Activated CD4-positive, alpha-beta memory T cell treated with anti-CD3 and anti-CD28 coated beads for 36 hours (primary cell): ENCODE measurements at regions not wholly inside any gene's neighbourhood (a gene's known extent, or its start where the extent isn't known, plus 50 kb on each side); places are given as distances from the start of the nearest gene placed in this dataset.
A peak's percentile ranks its signal among the peaks of the same experiment; 100 is the strongest.

Experiments
- CTCF ChIA-PET: fragments of 350-600 bp; sonication (Branson Sonifier 250); formaldehyde crosslinking; loops from one replicate; lab custom pipeline; 2021; ENCODE audit warnings: antibody characterized with exemption, inconsistent platforms; lab: Charles Lee
- POLR2A ChIA-PET: fragments of 350-600 bp; sonication (Branson Sonifier 250); formaldehyde crosslinking; loops from one replicate; lab custom pipeline; 2021; ENCODE audit warnings: antibody characterized with exemption; lab: Charles Lee
- DNase-seq: peaks from one replicate; pipeline ENCODE4 v3.0.0-alpha.2; 2020
- H3K27ac Mint-ChIP-seq: one replicate; pipeline ENCODE4 v1.8.0; 2021; ENCODE audit warnings: mixed read lengths
- H3K27me3 Mint-ChIP-seq: one replicate; pipeline ENCODE4 v1.8.0; 2021; ENCODE audit warnings: mixed read lengths
- H3K36me3 Mint-ChIP-seq: one replicate; pipeline ENCODE4 v1.8.0; 2021; ENCODE audit warnings: mixed read lengths
- H3K4me1 Mint-ChIP-seq: one replicate; pipeline ENCODE4 v1.8.0; 2021; ENCODE audit warnings: low read depth, mixed read lengths
- H3K4me3 Mint-ChIP-seq: one replicate; pipeline ENCODE4 v1.8.0; 2021; ENCODE audit warnings: mild to moderate bottlenecking, mixed read lengths
- H3K9me3 Mint-ChIP-seq: one replicate; pipeline ENCODE4 v1.8.0; 2021; ENCODE audit warnings: mixed read lengths
- intact Hi-C: fragments of 100-400 bp; cut with micrococcal nuclease; formaldehyde crosslinking; loops from one replicate; pipeline ENCODE4 v1.15.1; 2023

DNA sequence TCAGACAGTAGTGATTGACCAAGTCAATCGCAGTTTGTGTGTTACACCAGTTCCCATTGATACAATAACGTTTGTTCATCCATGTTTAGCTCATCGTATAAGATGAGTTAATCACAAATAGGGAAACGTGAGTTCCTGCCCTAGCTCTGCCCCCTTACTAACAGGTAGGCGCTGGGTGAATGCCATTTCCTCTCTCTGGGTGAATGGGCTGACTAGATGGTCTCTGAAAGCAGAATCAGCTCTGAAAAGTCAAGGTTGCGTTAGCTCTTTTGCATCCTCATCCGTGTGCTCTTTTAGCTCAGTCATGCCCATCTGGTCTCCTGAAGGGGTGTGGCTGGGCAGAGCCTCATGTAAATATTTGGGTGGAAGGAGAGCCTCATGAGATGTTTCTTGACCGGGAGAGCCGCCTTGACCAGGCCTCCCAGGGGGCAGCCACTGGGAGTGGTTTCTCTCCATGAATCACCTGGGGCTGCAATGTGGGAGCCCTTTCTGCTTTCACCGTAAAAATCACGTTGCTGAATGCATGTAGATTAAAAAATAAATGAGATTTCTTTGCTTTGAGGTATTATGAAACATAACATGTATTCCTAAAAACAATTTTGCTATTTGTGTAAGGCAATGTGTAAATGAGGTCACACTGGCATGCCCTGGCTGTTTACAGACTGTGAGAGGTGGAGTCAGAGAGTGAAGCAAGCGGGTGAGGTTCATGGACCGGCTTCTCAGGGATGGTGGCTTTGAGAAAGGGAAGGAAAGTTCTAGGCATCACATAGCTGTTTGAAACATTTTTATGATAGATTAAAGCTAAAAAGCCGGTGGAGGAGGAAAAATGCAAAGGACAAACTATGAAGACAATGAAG, 108.4 kb upstream of the RASGRP1 start:
- Mint-ChIP-seq H3K4me3 (peak overlapping the region; percentile 1), H3K27me3 (no peaks in the 10 kb centered on the region), H3K36me3 (peaks cover 5% of the 10 kb centered on the region), H3K9me3 (no peaks in the 10 kb centered on the region), H3K27ac (peak overlapping the region; percentile 97), H3K4me1 (peaks cover 74% of the 10 kb centered on the region)
- ChIA-PET CTCF (interaction anchor here (0.6 to 9.6 kb wide), 8 partner anchors 12 to 219 kb away, joined by 3 to 150 read pairs (median 4); partner anchors contain the start of gene RASGRP1), POLR2A (interaction anchor here (0.6 to 7.7 kb wide), 11 partner anchors 11 to 176 kb away, joined by 3 to 133 read pairs (median 10); partner anchors contain the start of gene RASGRP1)
- DNase-seq: peak; percentile 63
- intact Hi-C loops: no loop called here

- POLR2A ChIA-PET: interaction anchor here (1.0 to 7.7 kb wide), 5 partner anchors 9 to 112 kb away, joined by 3 to 133 read pairs (median 8); partner anchors contain the start of gene RASGRP1
- Mint-ChIP-seq H3K9me3 (no peaks in the 10 kb centered on the region), H3K27me3 (no peaks in the 10 kb centered on the region)
Measured at GRCh38 chr15:38674448-38674847, 109.8 kb upstream of the RASGRP1 start.

GRCh38 chr15:38678281-38678680, 113.7 kb upstream of the RASGRP1 start:
- H3K4me3 Mint-ChIP-seq: no peak overlapping the region
- H3K27ac Mint-ChIP-seq: no peak overlapping the region
- H3K4me1 Mint-ChIP-seq: peaks cover 43% of the 10 kb centered on the region
- H3K36me3 Mint-ChIP-seq: no peaks in the 10 kb centered on the region
- ChIA-PET CTCF (interaction anchor here (1.4 kb wide), 1 partner anchor 9 kb away, joined by 3 read pairs; no protein-coding TSS in a partner anchor), POLR2A (interaction anchor here (1.1 kb wide), 1 partner anchor 68 kb away, joined by 6 read pairs; no protein-coding TSS in a partner anchor)
- no peak for DNase-seq
- H3K27me3 Mint-ChIP-seq: no peaks in the 10 kb centered on the region
- intact Hi-C loops: no loop called here
- no peaks in the 10 kb centered on the region for H3K9me3 Mint-ChIP-seq

More at GRCh38 chr15:38674448-38674847, 109.8 kb upstream of the RASGRP1 start:
- Mint-ChIP-seq H3K27ac (peak overlapping the region; percentile 44), H3K4me1 (peaks cover 66% of the 10 kb centered on the region), H3K36me3 (peaks cover 5% of the 10 kb centered on the region), H3K4me3 (no peak overlapping the region)
- CTCF ChIA-PET: interaction anchor here (0.9 to 9.6 kb wide), 5 partner anchors 13 to 113 kb away, joined by 3 to 150 read pairs (median 4); partner anchors contain the start of gene RASGRP1
- intact Hi-C loops: no loop called here
- no peak for DNase-seq

GRCh38 chr15:38680775-38681174, 116.2 kb upstream of the RASGRP1 start:
- H3K27ac Mint-ChIP-seq: no peak overlapping the region
- H3K9me3 Mint-ChIP-seq: no peaks in the 10 kb centered on the region
- no peaks in the 10 kb centered on the region for H3K27me3 Mint-ChIP-seq
- peak; percentile 30 for DNase-seq
- H3K36me3 Mint-ChIP-seq: no peaks in the 10 kb centered on the region
- H3K4me3 Mint-ChIP-seq: no peak overlapping the region
- ChIA-PET CTCF (interaction anchor here (1.0 to 1.3 kb wide), 2 partner anchors 9 to 117 kb away, joined by 5 to 9 read pairs; partner anchors contain the start of gene RASGRP1), POLR2A (interaction anchor here (0.5 to 1.7 kb wide), 5 partner anchors 8 to 120 kb away, joined by 3 to 7 read pairs (median 4); partner anchors contain the start of gene RASGRP1)
- H3K4me1 Mint-ChIP-seq: peaks cover 52% of the 10 kb centered on the region
- intact Hi-C loops: no loop called here

- CTCF ChIA-PET: interaction anchor here (0.7 to 19.7 kb wide), 26 partner anchors 9 to 242 kb away, joined by 3 to 551 read pairs (median 6); partner anchors contain the start of genes FAM98B and RASGRP1
- POLR2A ChIA-PET: interaction anchor here (1.1 to 10.9 kb wide), 6 partner anchors 10 to 131 kb away, joined by 3 to 307 read pairs (median 16); partner anchors contain the start of gene RASGRP1
- intact Hi-C loops: no loop called here
- H3K4me3 Mint-ChIP-seq: no peak overlapping the region
- H3K36me3 Mint-ChIP-seq: no peaks in the 10 kb centered on the region
- no peaks in the 10 kb centered on the region for H3K9me3 Mint-ChIP-seq
- no peaks in the 10 kb centered on the region for H3K27me3 Mint-ChIP-seq
- no peak for DNase-seq
- peak overlapping the region; percentile 92 for H3K27ac Mint-ChIP-seq
- peaks cover 64% of the 10 kb centered on the region for H3K4me1 Mint-ChIP-seq
Measured at GRCh38 chr15:38682363-38682762, 117.7 kb upstream of the RASGRP1 start.

- H3K4me3 Mint-ChIP-seq: no peak overlapping the region
- peaks cover 65% of the 10 kb centered on the region for H3K4me1 Mint-ChIP-seq
- no peaks in the 10 kb centered on the region for H3K27me3 Mint-ChIP-seq
- H3K9me3 Mint-ChIP-seq: no peaks in the 10 kb centered on the region
- H3K27ac Mint-ChIP-seq: peak overlapping the region; percentile 92
- CTCF ChIA-PET: interaction anchor here (0.7 to 19.7 kb wide), 30 partner anchors 8 to 243 kb away, joined by 3 to 551 read pairs (median 6); partner anchors contain the start of genes FAM98B and RASGRP1
- DNase-seq: no peak
- POLR2A ChIA-PET: interaction anchor here (0.6 to 10.9 kb wide), 7 partner anchors 10 to 245 kb away, joined by 3 to 307 read pairs (median 5); partner anchors contain the start of gene RASGRP1
- H3K36me3 Mint-ChIP-seq: no peaks in the 10 kb centered on the region
- intact Hi-C loops: loop anchor here (1.0 kb wide), 5 partner anchors 13 to 209 kb away; no protein-coding TSS in a partner anchor
Measured at GRCh38 chr15:38682861-38683260, 118.2 kb upstream of the RASGRP1 start.

GRCh38 chr15:38683382-38684242, 119.0 kb upstream of the RASGRP1 start:
- H3K27me3 Mint-ChIP-seq: no peaks in the 10 kb centered on the region
- intact Hi-C loops: loop anchor here (1.0 kb wide), 5 partner anchors 13 to 209 kb away; no protein-coding TSS in a partner anchor
- H3K4me1 Mint-ChIP-seq: peaks cover 71% of the 10 kb centered on the region
- peak overlapping the region; percentile 5 for H3K4me3 Mint-ChIP-seq
- no peaks in the 10 kb centered on the region for H3K9me3 Mint-ChIP-seq
- H3K27ac Mint-ChIP-seq: peak overlapping the region; percentile 92
- DNase-seq: peak; percentile 84
- POLR2A ChIA-PET: interaction anchor here (0.6 to 10.9 kb wide), 11 partner anchors 11 to 1656 kb away, joined by 3 to 307 read pairs (median 4); partner anchors contain the start of gene RASGRP1
- CTCF ChIA-PET: interaction anchor here (0.7 to 19.7 kb wide), 60 partner anchors 7 to 244 kb away, joined by 3 to 551 read pairs (median 5); partner anchors contain the start of genes FAM98B and RASGRP1
- no peaks in the 10 kb centered on the region for H3K36me3 Mint-ChIP-seq

DNA sequence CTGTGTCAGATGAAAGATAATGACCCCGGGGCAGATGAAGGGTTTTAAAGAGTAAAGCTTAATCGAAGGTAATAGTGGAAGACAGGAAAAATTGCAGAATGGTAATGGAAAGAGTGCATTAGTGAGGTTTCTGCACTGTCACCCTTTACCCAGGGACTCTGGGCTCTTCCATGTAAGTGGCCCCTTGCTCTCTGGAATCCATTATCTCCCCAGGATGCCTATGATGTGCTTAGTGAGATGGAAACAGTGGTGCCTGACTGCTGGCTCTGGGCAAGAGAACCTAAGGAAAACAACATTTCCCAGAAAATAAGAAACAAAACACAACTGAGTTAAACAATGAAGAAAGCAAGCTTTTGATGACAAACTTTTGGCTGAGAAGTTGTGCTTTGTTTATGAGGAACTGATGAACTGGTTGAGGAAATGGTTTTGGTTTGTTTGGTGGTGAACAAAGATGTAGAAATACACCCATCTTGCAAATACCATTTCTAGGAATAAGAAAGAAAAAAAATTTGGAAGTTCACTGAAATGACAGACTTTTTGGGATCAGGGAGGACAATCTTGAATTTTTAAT, 119.9 kb upstream of the RASGRP1 start:
- Mint-ChIP-seq H3K9me3 (no peaks in the 10 kb centered on the region), H3K27ac (peak overlapping the region; percentile 92), H3K4me3 (peak overlapping the region; percentile 5), H3K36me3 (no peaks in the 10 kb centered on the region), H3K4me1 (peaks cover 76% of the 10 kb centered on the region), H3K27me3 (no peaks in the 10 kb centered on the region)
- DNase-seq: no peak
- ChIA-PET POLR2A (interaction anchor here (1.3 to 10.9 kb wide), 6 partner anchors 12 to 122 kb away, joined by 3 to 307 read pairs (median 16); partner anchors contain the start of gene RASGRP1), CTCF (interaction anchor here (0.7 to 19.7 kb wide), 44 partner anchors 8 to 244 kb away, joined by 3 to 551 read pairs (median 5); partner anchors contain the start of genes FAM98B and RASGRP1)
- intact Hi-C loops: no loop called here

DNA sequence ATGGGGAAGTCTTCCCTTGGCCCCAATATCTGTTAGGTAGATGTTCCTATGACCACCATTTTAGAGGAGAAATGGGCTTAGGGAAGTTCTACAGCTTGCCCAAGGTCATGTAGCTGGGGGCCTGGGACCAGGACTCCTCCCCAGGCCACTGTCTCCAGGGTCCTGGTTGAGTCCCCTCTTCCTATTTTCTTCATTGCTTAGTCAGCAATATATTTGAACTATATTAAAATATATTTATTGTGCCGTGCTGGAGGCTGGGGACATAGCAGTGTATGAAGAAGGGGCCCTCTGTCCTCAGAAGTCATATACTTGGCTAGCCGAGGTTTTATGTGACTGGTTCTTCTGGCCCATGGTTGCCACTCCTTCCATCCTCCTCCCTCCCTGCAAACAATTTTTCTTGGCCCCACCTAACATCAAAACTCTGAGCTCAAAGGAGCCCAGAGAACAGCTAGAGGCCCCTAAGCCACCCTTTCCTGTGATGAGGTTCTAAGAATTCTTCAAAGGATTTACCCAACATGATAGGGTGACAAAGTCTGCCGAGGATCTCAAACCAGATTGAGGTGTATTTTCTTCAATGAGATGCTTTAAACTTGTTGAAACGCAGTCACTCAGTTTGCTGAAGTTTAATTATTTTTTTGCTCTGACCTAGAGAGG, 121.2 kb upstream of the RASGRP1 start:
- Mint-ChIP-seq H3K36me3 (no peaks in the 10 kb centered on the region), H3K4me1 (peaks cover 87% of the 10 kb centered on the region), H3K4me3 (peak overlapping the region; percentile 43), H3K27ac (peak overlapping the region; percentile 92), H3K27me3 (no peaks in the 10 kb centered on the region), H3K9me3 (no peaks in the 10 kb centered on the region)
- ChIA-PET CTCF (interaction anchor here (0.9 to 19.7 kb wide), 10 partner anchors 13 to 246 kb away, joined by 3 to 551 read pairs (median 56); partner anchors contain the start of gene RASGRP1), POLR2A (interaction anchor here (0.7 to 10.9 kb wide), 9 partner anchors 11 to 1589 kb away, joined by 3 to 307 read pairs (median 8); partner anchors contain the start of gene RASGRP1)
- intact Hi-C loops: no loop called here
- DNase-seq: peak; percentile 51

- Mint-ChIP-seq H3K36me3 (no peaks in the 10 kb centered on the region), H3K9me3 (no peaks in the 10 kb centered on the region), H3K27ac (peak overlapping the region; percentile 92), H3K4me3 (no peak overlapping the region), H3K4me1 (peaks cover 94% of the 10 kb centered on the region), H3K27me3 (no peaks in the 10 kb centered on the region)
- DNase-seq: no peak
- ChIA-PET POLR2A (interaction anchor here (1.0 to 10.9 kb wide), 11 partner anchors 10 to 233 kb away, joined by 3 to 307 read pairs (median 8); partner anchors contain the start of genes FAM98B and RASGRP1), CTCF (interaction anchor here (0.8 to 19.7 kb wide), 16 partner anchors 9 to 246 kb away, joined by 3 to 551 read pairs (median 37); partner anchors contain the start of genes FAM98B and RASGRP1)
- intact Hi-C loops: no loop called here
Measured at GRCh38 chr15:38687340-38687739, 122.7 kb upstream of the RASGRP1 start.
